B cell (primary cell): ENCODE measurements at regions not wholly inside any gene's neighbourhood (a gene's known extent, or its start where the extent isn't known, plus 50 kb on each side); places are given as distances from the start of the nearest gene placed in this dataset.

ENCODE experiments used
- ATAC-seq: fragments of 200-7000 bp; cut with Tn5 transposase; one replicate; pipeline ENCODE4 v1.10.0; 2021; ENCODE audit warnings: low read depth, mild to moderate bottlenecking, moderate number of reproducible peaks, moderate library complexity
- CTCF ChIA-PET: fragments of 350-600 bp; sonication (Branson Sonifier 250); formaldehyde crosslinking; loops from one replicate; lab custom pipeline; 2021; ENCODE audit warnings: antibody characterized with exemption, inconsistent platforms; lab: Charles Lee
- POLR2A ChIA-PET: fragments of 350-600 bp; sonication (Branson Sonifier 250); formaldehyde crosslinking; loops from one replicate; lab custom pipeline; 2021; ENCODE audit warnings: antibody characterized with exemption; lab: Charles Lee
- DNase-seq: peaks from one replicate; pipeline ENCODE4 v3.0.0; 2013
- H2AFZ ChIP-seq: 2 replicates; pipeline ENCODE4 v1.6.1; 2012; ENCODE audit warnings: mild to moderate bottlenecking, low read depth, low read length; ENCODE audit not compliant: insufficient read depth, poor library complexity, severe bottlenecking
- H3K27ac ChIP-seq, 2 donors: 1 replicate in 1 of 2; 2 replicates in 1 of 2; pipeline ENCODE4 v1.5.1; 2012 to 2013; ENCODE audit warnings: low read length in 2 of 2, mild to moderate bottlenecking in 2 of 2, moderate library complexity in 1 of 2
- H3K27me3 ChIP-seq, 4 experiments: fragments of 200-600 bp in 1 of 4; sonication (generic) in 1 of 4; replicated peaks in 1 of 4; 1 replicate in 2 of 4; 2 replicates in 2 of 4; pipeline versions ENCODE4 v1.6.1 to v1.7.0; 2013 to 2016; ENCODE audit warnings: low read length in 3 of 4, mild to moderate bottlenecking in 2 of 4, mixed read lengths in 1 of 4, moderate library complexity in 1 of 4; ENCODE audit not compliant: insufficient read depth in 4 of 4, control insufficient read depth in 3 of 4; ENCODE audit errors: control extremely low read depth in 1 of 4
- H3K36me3 ChIP-seq, 2 experiments: replicated peaks in 1 of 2; 1 replicate in 1 of 2; 2 replicates in 1 of 2; pipeline versions ENCODE4 v1.6.1 to v1.7.1; 2013; ENCODE audit warnings: low read length in 1 of 2; ENCODE audit not compliant: insufficient read depth in 2 of 2, control insufficient read depth in 1 of 2; ENCODE audit errors: control extremely low read depth in 1 of 2, extremely low read depth in 1 of 2
- H3K4me1 ChIP-seq, 2 donors: fragments of 200-600 bp in 1 of 2; sonication (generic) in 1 of 2; 1 replicate in 1 of 2; 2 replicates in 1 of 2; pipeline versions ENCODE4 v1.5.1 to v1.6.1; 2013 to 2017; ENCODE audit warnings: low read length in 2 of 2; ENCODE audit not compliant: control insufficient read depth in 2 of 2, insufficient read depth in 2 of 2
- H3K4me2 ChIP-seq: replicated peaks from 2 replicates; pipeline ENCODE3; 2012; ENCODE audit warnings: mild to moderate bottlenecking, low read depth, low read length; ENCODE audit not compliant: poor library complexity, severe bottlenecking
- H3K4me3 ChIP-seq, 5 experiments: fragments of 200-600 bp in 1 of 5; sonication (generic) in 1 of 5; 1 replicate in 3 of 5; 2 replicates in 2 of 5; pipeline versions ENCODE4 v1.5.1 to v1.7.0; 2011 to 2016; ENCODE audit warnings: low read length in 4 of 5, mild to moderate bottlenecking in 4 of 5, low read depth in 2 of 5, control low read depth in 1 of 5, moderate library complexity in 1 of 5; ENCODE audit not compliant: insufficient read depth in 1 of 5; ENCODE audit errors: control extremely low read depth in 1 of 5, extremely low read depth in 1 of 5
- H3K79me2 ChIP-seq: fragments of 200-600 bp; sonication (generic); one replicate; pipeline ENCODE4 v1.6.0; 2016; ENCODE audit warnings: low read length; ENCODE audit not compliant: control insufficient read depth, insufficient read depth
- H3K9ac ChIP-seq: fragments of 200-600 bp; sonication (generic); 2 replicates; pipeline ENCODE4 v1.6.1; 2017; ENCODE audit warnings: mild to moderate bottlenecking, low read length, moderate library complexity
- H3K9me3 ChIP-seq, 3 donors: one replicate each; pipeline versions ENCODE4 v1.6.1 to v1.7.1; 2013; ENCODE audit warnings: low read length in 2 of 3; ENCODE audit not compliant: control insufficient read depth in 2 of 3, insufficient read depth in 1 of 3; ENCODE audit errors: control extremely low read depth in 1 of 3
- H4K20me1 ChIP-seq: 2 replicates; pipeline ENCODE4 v1.6.0; 2012; ENCODE audit warnings: mild to moderate bottlenecking, low read length; ENCODE audit not compliant: insufficient read depth, control insufficient read depth, poor library complexity, severe bottlenecking
- H3K27ac Mint-ChIP-seq: one replicate; pipeline ENCODE4 v1.8.0; 2021; ENCODE audit warnings: mixed read lengths
- H3K27me3 Mint-ChIP-seq: one replicate; pipeline ENCODE4 v1.8.0; 2021; ENCODE audit warnings: mixed read lengths
- H3K4me1 Mint-ChIP-seq: one replicate; pipeline ENCODE4 v1.8.0; 2021; ENCODE audit warnings: mixed read lengths
- H3K4me3 Mint-ChIP-seq: one replicate; pipeline ENCODE4 v1.8.0; 2021; ENCODE audit warnings: mixed read lengths
- H3K9me3 Mint-ChIP-seq: one replicate; pipeline ENCODE4 v1.8.0; 2022; ENCODE audit warnings: mixed read lengths; ENCODE audit not compliant: insufficient read depth
- EZH2 ChIP-seq: IDR thresholded peaks from 2 replicates; pipeline ENCODE4 v1.6.1; 2012; ENCODE audit warnings: borderline replicate concordance, low read depth, mild to moderate bottlenecking, moderate library complexity, low read length; ENCODE audit not compliant: insufficient read depth, poor library complexity, severe bottlenecking
- WGBS: methylation state at CpG from one replicate; pipeline ENCODE4 v1.1.5; 2013; ENCODE audit warnings: missing lambda C conversion rate; ENCODE audit not compliant: insufficient coverage; 5-methylcytosine and 5-hydroxymethylcytosine counted together
- intact Hi-C: fragments of 100-400 bp; cut with micrococcal nuclease; formaldehyde crosslinking; loops from one replicate; pipeline ENCODE4 v1.10.0; 2022
- TF ChIP-seq, protein P1 (sequence below): fragments of 200-600 bp; IDR thresholded peaks from one replicate; pipeline ENCODE4 v1.8.0; 2022; ENCODE audit warnings: antibody characterized with exemption, mild to moderate bottlenecking

- no peak overlapping the region for H2AFZ ChIP-seq
- no peaks in the 10 kb centered on the region for H3K9me3 Mint-ChIP-seq
- H3K4me1 Mint-ChIP-seq: peaks cover 4% of the 10 kb centered on the region
- H3K4me1 ChIP-seq: no peaks in the 10 kb centered on the region
- H3K4me2 ChIP-seq: no peak overlapping the region
- no peak overlapping the region for H3K4me3 Mint-ChIP-seq
- no peaks in the 10 kb centered on the region for H4K20me1 ChIP-seq
- H3K9me3 ChIP-seq: no peaks in the 10 kb centered on the region
- H3K27me3 Mint-ChIP-seq: peaks cover 15% of the 10 kb centered on the region
- no peak overlapping the region for H3K9ac ChIP-seq
- TF ChIP-seq, protein P1, sequence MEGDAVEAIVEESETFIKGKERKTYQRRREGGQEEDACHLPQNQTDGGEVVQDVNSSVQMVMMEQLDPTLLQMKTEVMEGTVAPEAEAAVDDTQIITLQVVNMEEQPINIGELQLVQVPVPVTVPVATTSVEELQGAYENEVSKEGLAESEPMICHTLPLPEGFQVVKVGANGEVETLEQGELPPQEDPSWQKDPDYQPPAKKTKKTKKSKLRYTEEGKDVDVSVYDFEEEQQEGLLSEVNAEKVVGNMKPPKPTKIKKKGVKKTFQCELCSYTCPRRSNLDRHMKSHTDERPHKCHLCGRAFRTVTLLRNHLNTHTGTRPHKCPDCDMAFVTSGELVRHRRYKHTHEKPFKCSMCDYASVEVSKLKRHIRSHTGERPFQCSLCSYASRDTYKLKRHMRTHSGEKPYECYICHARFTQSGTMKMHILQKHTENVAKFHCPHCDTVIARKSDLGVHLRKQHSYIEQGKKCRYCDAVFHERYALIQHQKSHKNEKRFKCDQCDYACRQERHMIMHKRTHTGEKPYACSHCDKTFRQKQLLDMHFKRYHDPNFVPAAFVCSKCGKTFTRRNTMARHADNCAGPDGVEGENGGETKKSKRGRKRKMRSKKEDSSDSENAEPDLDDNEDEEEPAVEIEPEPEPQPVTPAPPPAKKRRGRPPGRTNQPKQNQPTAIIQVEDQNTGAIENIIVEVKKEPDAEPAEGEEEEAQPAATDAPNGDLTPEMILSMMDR: no peak
- no peak for TF ChIP-seq EZH2
- H3K36me3 ChIP-seq: no peaks in the 10 kb centered on the region
- ATAC-seq (no peak), DNase-seq (no peak)
- H3K27ac ChIP-seq: no peak overlapping the region
- intact Hi-C loops: no loop called here
- ChIA-PET POLR2A (no interaction called here), CTCF (no interaction called here)
- no peak overlapping the region for H3K4me3 ChIP-seq
- H3K27me3 ChIP-seq: no peaks in the 10 kb centered on the region
- no peak overlapping the region for H3K27ac Mint-ChIP-seq
- no peaks in the 10 kb centered on the region for H3K79me2 ChIP-seq
- 90% methylated on average over 3 of the region's 7 CpGs for WGBS
Measured at GRCh38 chr6:14822679-14823078, 423.2 kb upstream of the JARID2 start.

- Mint-ChIP-seq H3K4me1 (peaks cover 4% of the 10 kb centered on the region), H3K27me3 (peaks cover 15% of the 10 kb centered on the region), H3K9me3 (no peaks in the 10 kb centered on the region), H3K27ac (no peak overlapping the region), H3K4me3 (no peak overlapping the region)
- intact Hi-C loops: no loop called here
- TF ChIP-seq, protein P1: no peak
- no peak for TF ChIP-seq EZH2
- DNase-seq (no peak), ATAC-seq (no peak)
- Histone ChIP-seq H3K4me1 (no peaks in the 10 kb centered on the region), H3K9me3 (no peaks in the 10 kb centered on the region), H3K4me2 (no peak overlapping the region), H3K36me3 (no peaks in the 10 kb centered on the region), H3K4me3 (no peak overlapping the region), H2AFZ (no peak overlapping the region), H3K27ac (no peak overlapping the region), H3K9ac (no peak overlapping the region), H3K79me2 (no peaks in the 10 kb centered on the region), H4K20me1 (no peaks in the 10 kb centered on the region), H3K27me3 (no peaks in the 10 kb centered on the region)
- ChIA-PET CTCF (no interaction called here), POLR2A (no interaction called here)
- WGBS: 96% methylated on average over 3 of the region's 5 CpGs
Measured at GRCh38 chr6:14824060-14824459, 421.8 kb upstream of the JARID2 start.
